ENCODE measurements at regions not wholly inside any gene's neighbourhood (a gene's known extent, or its start where the extent isn't known, plus 50 kb on each side); places are given as distances from the start of the nearest gene placed in this dataset.

DNA sequence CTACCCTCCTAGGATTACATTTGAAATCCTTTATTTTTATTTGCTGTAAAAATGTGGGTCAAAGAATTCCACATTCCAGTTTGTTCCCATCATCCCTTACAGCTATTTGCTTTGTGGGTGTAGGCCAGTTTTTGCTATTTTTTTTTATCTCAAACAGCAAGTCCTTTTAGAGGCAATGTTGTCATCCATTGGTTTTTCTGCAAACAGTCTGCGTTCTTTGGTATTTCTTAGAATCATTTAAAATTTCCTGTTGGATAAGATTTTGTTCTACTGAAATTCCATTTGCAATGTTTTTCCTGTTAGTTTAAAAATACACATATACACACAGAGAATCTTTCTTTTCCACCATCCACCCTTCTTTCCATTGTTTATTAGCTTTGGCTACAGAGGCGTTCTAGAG is 53.3 kb upstream of the STK38L start:
- ChIA-PET CTCF (interaction anchor here (0.9 kb wide), 1 partner anchor 11 kb away, joined by 5 read pairs; no protein-coding TSS in a partner anchor), POLR2A (interaction anchor here (0.7 kb wide), 2 partner anchors 12 to 53 kb away, joined by 3 read pairs; partner anchors contain the start of gene STK38L)
- TF ChIP-seq, protein P1, sequence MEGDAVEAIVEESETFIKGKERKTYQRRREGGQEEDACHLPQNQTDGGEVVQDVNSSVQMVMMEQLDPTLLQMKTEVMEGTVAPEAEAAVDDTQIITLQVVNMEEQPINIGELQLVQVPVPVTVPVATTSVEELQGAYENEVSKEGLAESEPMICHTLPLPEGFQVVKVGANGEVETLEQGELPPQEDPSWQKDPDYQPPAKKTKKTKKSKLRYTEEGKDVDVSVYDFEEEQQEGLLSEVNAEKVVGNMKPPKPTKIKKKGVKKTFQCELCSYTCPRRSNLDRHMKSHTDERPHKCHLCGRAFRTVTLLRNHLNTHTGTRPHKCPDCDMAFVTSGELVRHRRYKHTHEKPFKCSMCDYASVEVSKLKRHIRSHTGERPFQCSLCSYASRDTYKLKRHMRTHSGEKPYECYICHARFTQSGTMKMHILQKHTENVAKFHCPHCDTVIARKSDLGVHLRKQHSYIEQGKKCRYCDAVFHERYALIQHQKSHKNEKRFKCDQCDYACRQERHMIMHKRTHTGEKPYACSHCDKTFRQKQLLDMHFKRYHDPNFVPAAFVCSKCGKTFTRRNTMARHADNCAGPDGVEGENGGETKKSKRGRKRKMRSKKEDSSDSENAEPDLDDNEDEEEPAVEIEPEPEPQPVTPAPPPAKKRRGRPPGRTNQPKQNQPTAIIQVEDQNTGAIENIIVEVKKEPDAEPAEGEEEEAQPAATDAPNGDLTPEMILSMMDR (IDR thresholded peaks at IDR 0.05; ENCODE audit: insufficient read depth, low read depth, low read length) = no peak
- peak; percentile 73 for DNase-seq (ENCODE audit: low read depth)
- Histone ChIP-seq H3K27me3 (ENCODE audit: control insufficient read depth, insufficient read depth, low read length) (no peaks in the 10 kb centered on the region), H3K36me3 (ENCODE audit: control insufficient read depth, insufficient read depth, low read length) (no peaks in the 10 kb centered on the region), H3K4me3 (ENCODE audit: low read depth, low read length) (no peak overlapping the region)

DNA sequence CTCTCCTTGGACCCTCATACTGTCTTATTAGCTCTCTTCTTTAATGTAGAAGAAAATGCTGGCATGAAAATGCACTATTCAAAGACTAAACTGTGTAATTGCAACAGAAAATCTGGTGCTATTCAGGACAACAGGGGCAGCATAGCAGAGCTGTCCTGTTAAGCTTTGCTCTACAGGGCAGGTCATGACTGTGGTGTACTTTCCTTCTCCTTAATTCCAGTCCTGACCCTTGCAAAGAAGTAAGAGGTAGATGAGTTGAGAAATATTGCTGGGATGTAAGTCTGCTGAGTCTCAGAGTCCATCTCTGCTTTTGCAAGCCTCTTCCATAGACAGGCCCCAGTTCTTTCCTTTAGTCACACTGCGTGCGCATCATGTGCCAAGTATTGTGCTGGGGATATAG is 52.6 kb upstream of the STK38L start:
- Histone ChIP-seq H3K36me3 (ENCODE audit: control insufficient read depth, insufficient read depth, low read length) (no peaks in the 10 kb centered on the region), H3K4me3 (ENCODE audit: low read depth, low read length) (no peak overlapping the region), H3K27me3 (ENCODE audit: control insufficient read depth, insufficient read depth, low read length) (no peaks in the 10 kb centered on the region)
- CTCF ChIA-PET = interaction anchor here (0.5 to 0.9 kb wide), 2 partner anchors 12 to 635 kb away, joined by 4 to 5 read pairs; no protein-coding TSS in a partner anchor
- POLR2A ChIA-PET = no interaction called here
- TF ChIP-seq, protein P1 (IDR thresholded peaks at IDR 0.05; ENCODE audit: insufficient read depth, low read depth, low read length) = no peak
- DNase-seq (ENCODE audit: low read depth) = no peak

DNA sequence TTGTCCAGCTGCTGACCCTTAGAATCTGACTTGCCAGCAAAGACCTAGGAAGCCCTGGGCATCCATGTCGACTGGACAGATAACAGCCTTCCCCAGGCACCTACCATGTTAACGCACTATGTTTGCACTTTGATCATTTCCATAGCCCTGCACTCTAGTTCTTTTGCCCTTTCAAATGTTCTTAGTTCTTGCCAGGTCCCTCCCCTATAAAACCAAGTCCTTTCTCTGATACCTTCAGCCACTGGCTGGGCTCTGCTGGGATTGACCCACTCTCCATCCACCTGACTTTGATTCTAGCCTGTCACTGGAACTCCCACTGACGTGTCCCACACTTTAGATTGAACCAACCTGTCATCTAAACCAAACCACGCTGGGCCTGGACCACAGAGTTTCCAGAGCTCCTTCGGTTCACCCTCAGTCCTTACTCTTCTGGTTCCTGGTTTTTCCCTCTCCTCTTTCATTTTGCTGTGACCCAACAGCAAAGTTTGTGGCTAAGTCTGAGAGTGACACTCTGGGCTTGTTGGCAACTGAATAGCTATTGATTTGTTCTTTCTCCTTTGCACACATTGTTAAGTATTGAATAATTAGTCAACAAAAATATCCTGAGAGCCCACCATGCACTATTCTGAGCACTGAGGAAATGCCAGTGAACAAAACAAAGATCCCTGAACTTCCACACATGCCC is 51.8 kb upstream of the STK38L start:
- no peaks in the 10 kb centered on the region for H3K36me3 ChIP-seq (ENCODE audit: control insufficient read depth, insufficient read depth, low read length)
- ChIA-PET POLR2A (no interaction called here), CTCF (interaction anchor here (1.4 to 1.8 kb wide), 2 partner anchors 8 to 53 kb away, joined by 3 read pairs; no protein-coding TSS in a partner anchor)
- H3K4me3 ChIP-seq (ENCODE audit: low read depth, low read length) = no peak overlapping the region
- H3K27me3 ChIP-seq (ENCODE audit: control insufficient read depth, insufficient read depth, low read length) = no peaks in the 10 kb centered on the region
- DNase-seq (ENCODE audit: low read depth) = no peak
- TF ChIP-seq, protein P1 (IDR thresholded peaks at IDR 0.05; ENCODE audit: insufficient read depth, low read depth, low read length) = no peak

DNA sequence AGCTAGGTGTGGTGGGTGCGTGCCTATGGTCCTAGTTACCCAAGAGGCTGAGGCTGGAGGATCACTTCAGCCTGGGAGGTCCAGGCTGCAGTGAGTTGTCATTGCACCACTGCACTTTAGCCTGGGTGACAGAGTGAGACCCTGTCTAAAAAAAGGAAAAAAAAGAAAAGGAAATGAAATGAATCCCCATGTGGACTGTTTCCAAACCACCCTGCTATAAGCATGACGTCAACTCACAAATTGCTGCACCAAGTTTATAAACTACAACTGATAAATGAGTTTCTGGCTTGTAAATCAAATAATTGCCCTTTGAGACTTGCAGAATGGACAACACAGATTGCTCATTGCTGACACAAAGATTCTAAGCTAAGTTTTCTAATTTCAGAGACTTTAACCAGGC is 51.0 kb upstream of the STK38L start:
- Histone ChIP-seq H3K36me3 (ENCODE audit: control insufficient read depth, insufficient read depth, low read length) (no peaks in the 10 kb centered on the region), H3K27me3 (ENCODE audit: control insufficient read depth, insufficient read depth, low read length) (no peaks in the 10 kb centered on the region), H3K4me3 (ENCODE audit: low read depth, low read length) (no peak overlapping the region)
- TF ChIP-seq, protein P1 (IDR thresholded peaks at IDR 0.05; ENCODE audit: insufficient read depth, low read depth, low read length) = no peak
- ChIA-PET POLR2A (no interaction called here), CTCF (interaction anchor here (0.6 to 1.8 kb wide), 4 partner anchors 9 to 113 kb away, joined by 3 read pairs; no protein-coding TSS in a partner anchor)
- peak; percentile 47 for DNase-seq (ENCODE audit: low read depth)

DNA sequence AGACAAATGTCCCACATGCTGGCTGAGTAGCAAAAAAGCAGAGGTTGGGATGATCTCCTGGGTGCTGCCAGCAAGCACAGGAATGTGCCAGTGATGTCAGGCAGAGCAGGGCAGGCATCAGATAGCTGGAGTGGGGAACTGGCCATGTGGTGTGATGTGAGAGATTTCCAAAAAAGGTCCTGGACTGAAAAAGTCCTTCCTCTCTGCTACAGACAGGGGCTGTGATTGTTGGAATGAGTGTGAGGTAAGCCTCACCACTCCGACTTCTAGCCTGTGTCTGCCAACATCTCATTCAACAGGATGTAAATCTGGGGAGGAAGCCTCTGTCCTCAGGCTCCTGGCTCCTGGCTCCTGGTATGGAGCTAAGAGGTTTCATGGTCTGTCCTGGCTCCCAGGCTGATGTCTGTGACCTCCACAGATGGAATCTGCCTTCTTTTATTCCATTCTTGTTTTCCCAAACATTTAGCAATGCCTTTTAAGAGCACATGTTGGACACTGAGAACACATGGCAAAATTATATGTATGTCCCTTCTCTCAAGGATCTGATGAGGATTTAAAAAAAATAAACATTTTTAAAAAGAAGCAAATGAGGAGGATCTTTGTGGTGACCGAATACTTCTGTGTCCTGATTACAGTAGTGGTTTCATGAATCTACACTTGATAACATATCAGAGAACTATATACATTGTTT is 50.1 kb upstream of the STK38L start:
- DNase-seq (ENCODE audit: low read depth) = peak; percentile 57
- TF ChIP-seq, protein P1 (IDR thresholded peaks at IDR 0.05; ENCODE audit: insufficient read depth, low read depth, low read length) = no peak; the same call in 1 of the 2 replicates
- Histone ChIP-seq H3K4me3 (ENCODE audit: low read depth, low read length) (no peak overlapping the region), H3K36me3 (ENCODE audit: control insufficient read depth, insufficient read depth, low read length) (no peaks in the 10 kb centered on the region), H3K27me3 (ENCODE audit: control insufficient read depth, insufficient read depth, low read length) (no peaks in the 10 kb centered on the region)
- ChIA-PET CTCF (interaction anchor here (0.6 to 1.8 kb wide), 7 partner anchors 10 to 112 kb away, joined by 3 to 4 read pairs (median 3); no protein-coding TSS in a partner anchor), POLR2A (interaction anchor here (0.9 kb wide), 1 partner anchor 14 kb away, joined by 4 read pairs; no protein-coding TSS in a partner anchor)

Measured in BJ (cell line).